H1 (cell line): ENCODE measurements at regions not wholly inside any gene's neighbourhood (a gene's known extent, or its start where the extent isn't known, plus 50 kb on each side); places are given as distances from the start of the nearest gene placed in this dataset.

Experiments
- CTCF ChIA-PET: fragments of 300-600 bp; sonication (Branson Sonifier 250); formaldehyde crosslinking; loops from one replicate; lab custom pipeline; 2021; ENCODE audit not compliant: partially characterized antibody; lab: Charles Lee
- POLR2A ChIA-PET: fragments of 300-600 bp; sonication (Branson Sonifier 250); formaldehyde crosslinking; loops from one replicate; lab custom pipeline; 2021; ENCODE audit warnings: inconsistent platforms; ENCODE audit not compliant: partially characterized antibody; lab: Charles Lee
- DNase-seq, 2 experiments: peaks; one replicate each; pipeline versions ENCODE4 v3.0.0 to v3.0.0-alpha.2; 2010 to 2022; ENCODE audit warnings: low spot score in 2 of 2, low read depth in 1 of 2, mixed read lengths in 1 of 2
- FAIRE-seq: peaks from 2 replicates; lab custom pipeline; 2011; peaks lifted over from hg19 to GRCh38; lab: Jason Lieb, UNC
- H2AFZ ChIP-seq: 2 replicates; pipeline ENCODE4 v1.8.1; 2012; ENCODE audit warnings: low read length, inconsistent platforms
- H2AK5ac ChIP-seq: 2 replicates; pipeline ENCODE4 v1.6.1; 2013; ENCODE audit warnings: low read depth, low read length
- H2BK120ac ChIP-seq: replicated peaks from 2 replicates; pipeline ENCODE3; 2013; ENCODE audit warnings: low read depth, low read length, inconsistent platforms
- H2BK12ac ChIP-seq: 2 replicates; pipeline ENCODE4 v1.6.1; 2013; ENCODE audit warnings: low read depth, low read length
- H2BK15ac ChIP-seq: 2 replicates; pipeline ENCODE4 v1.6.1; 2013; ENCODE audit warnings: low read length
- H2BK20ac ChIP-seq: 2 replicates; pipeline ENCODE4 v1.6.1; 2013; ENCODE audit warnings: low read length
- H2BK5ac ChIP-seq: 2 replicates; pipeline ENCODE4 v1.6.1; 2013; ENCODE audit warnings: low read depth, low read length
- H3K14ac ChIP-seq: 2 replicates; pipeline ENCODE4 v1.6.1; 2013; ENCODE audit warnings: inconsistent platforms; ENCODE audit not compliant: insufficient read length
- H3K18ac ChIP-seq: 2 replicates; pipeline ENCODE4 v1.6.1; 2013; ENCODE audit warnings: low read length; ENCODE audit errors: extremely low read depth
- H3K23ac ChIP-seq: 2 replicates; pipeline ENCODE4 v1.6.1; 2013; ENCODE audit warnings: inconsistent platforms; ENCODE audit not compliant: insufficient read length
- H3K23me2 ChIP-seq: 2 replicates; pipeline ENCODE4 v1.6.1; 2013; ENCODE audit warnings: low read depth, low read length
- H3K27ac ChIP-seq: 2 replicates; pipeline ENCODE4 v1.6.1; 2011; ENCODE audit warnings: low read depth, low read length, inconsistent platforms
- H3K27me3 ChIP-seq, 4 experiments: replicated peaks in 1 of 4; 1 replicate in 1 of 4; 2 replicates in 3 of 4; pipeline versions ENCODE4 v1.6.1 to v1.8.1; 2011 to 2013; ENCODE audit warnings: low read length in 3 of 4, mild to moderate bottlenecking in 3 of 4, inconsistent platforms in 2 of 4, mixed read lengths in 2 of 4, moderate library complexity in 1 of 4; ENCODE audit not compliant: control insufficient read depth in 3 of 4, insufficient read depth in 3 of 4; ENCODE audit errors: extremely low read depth in 1 of 4
- H3K36me3 ChIP-seq, 4 experiments: 2 replicates each; pipeline versions ENCODE4 v1.6.1 to v1.8.1; 2011 to 2013; ENCODE audit warnings: mild to moderate bottlenecking in 4 of 4, low read length in 3 of 4, moderate library complexity in 2 of 4, control low read depth in 1 of 4, inconsistent platforms in 1 of 4; ENCODE audit not compliant: insufficient read depth in 4 of 4, control insufficient read depth in 2 of 4
- H3K4ac ChIP-seq: replicated peaks from 2 replicates; pipeline ENCODE3; 2013; ENCODE audit warnings: low read length, low read depth, mixed read lengths, inconsistent platforms; ENCODE audit not compliant: insufficient read length
- H3K4me1 ChIP-seq, 4 experiments: replicated peaks in 1 of 4; 1 replicate in 1 of 4; 2 replicates in 3 of 4; pipeline versions ENCODE4 v1.6.1 to v1.8.1; 2011 to 2013; ENCODE audit warnings: low read length in 3 of 4, inconsistent platforms in 2 of 4, mixed read lengths in 1 of 4; ENCODE audit not compliant: insufficient read depth in 4 of 4, control insufficient read depth in 3 of 4
- H3K4me2 ChIP-seq, 2 experiments: 2 replicates each; pipeline versions ENCODE4 v1.6.1 to v1.8.1; 2011 to 2013; ENCODE audit warnings: low read depth in 2 of 2, low read length in 2 of 2, control low read depth in 1 of 2, inconsistent platforms in 1 of 2, mild to moderate bottlenecking in 1 of 2; ENCODE audit not compliant: insufficient read depth in 1 of 2
- H3K4me3 ChIP-seq, 4 experiments: fragments of 200-600, 300-600 bp in 1 of 4; sonication (generic), shearing (Covaris generic), sonication (Bioruptor Twin) in 1 of 4; 2 replicates each; pipeline versions ENCODE4 v1.5.1 to v1.8.1; 2011 to 2016; ENCODE audit warnings: low read length in 4 of 4, low read depth in 3 of 4, control low read depth in 2 of 4, inconsistent platforms in 2 of 4, mild to moderate bottlenecking in 2 of 4, mixed read lengths in 1 of 4, moderate library complexity in 1 of 4; ENCODE audit not compliant: insufficient read depth in 2 of 4; ENCODE audit errors: extremely low read depth in 1 of 4
- H3K56ac ChIP-seq: replicated peaks from 2 replicates; pipeline ENCODE3; 2013; ENCODE audit warnings: low read depth, mild to moderate bottlenecking, mixed read lengths, low read length, inconsistent platforms; ENCODE audit not compliant: insufficient read length
- H3K79me1 ChIP-seq: 2 replicates; pipeline ENCODE4 v1.6.1; 2013; ENCODE audit warnings: low read depth, low read length, control low read depth
- H3K79me2 ChIP-seq, 2 experiments: 2 replicates each; pipeline versions ENCODE4 v1.6.1 to v1.8.1; 2012 to 2013; ENCODE audit warnings: low read length in 2 of 2, mild to moderate bottlenecking in 2 of 2, inconsistent platforms in 1 of 2; ENCODE audit not compliant: insufficient read depth in 2 of 2, control insufficient read depth in 1 of 2
- H3K9ac ChIP-seq, 4 experiments: replicated peaks in 1 of 4; 1 replicate in 1 of 4; 2 replicates in 3 of 4; pipeline versions ENCODE4 v1.6.1 to v1.8.1; 2011 to 2013; ENCODE audit warnings: low read depth in 3 of 4, low read length in 3 of 4, control low read depth in 2 of 4, mild to moderate bottlenecking in 2 of 4, moderate library complexity in 2 of 4, inconsistent platforms in 1 of 4; ENCODE audit errors: extremely low read depth in 1 of 4
- H3K9me3 ChIP-seq, 2 experiments: 2 replicates each; pipeline versions ENCODE4 v1.6.1 to v1.8.1; 2012 to 2013; ENCODE audit warnings: mild to moderate bottlenecking in 2 of 2, moderate library complexity in 2 of 2, control low read depth in 1 of 2, inconsistent platforms in 1 of 2, low read depth in 1 of 2, low read length in 1 of 2, mixed read lengths in 1 of 2; ENCODE audit not compliant: insufficient read depth in 2 of 2
- H4K20me1 ChIP-seq, 2 experiments: replicated peaks in 1 of 2; 2 replicates each; pipeline versions ENCODE3 to v1.8.1; 2011 to 2013; ENCODE audit warnings: inconsistent platforms in 2 of 2, low read length in 2 of 2, mild to moderate bottlenecking in 1 of 2; ENCODE audit not compliant: insufficient read depth in 2 of 2, control insufficient read depth in 1 of 2
- H4K5ac ChIP-seq: 2 replicates; pipeline ENCODE4 v1.6.1; 2013; ENCODE audit warnings: low read length, low read depth, mixed read lengths, inconsistent platforms; ENCODE audit not compliant: insufficient read length
- H4K8ac ChIP-seq: 2 replicates; pipeline ENCODE4 v1.8.0; 2013; ENCODE audit warnings: mild to moderate bottlenecking, moderate library complexity, low read length, inconsistent platforms; ENCODE audit not compliant: insufficient read depth; ENCODE audit errors: extremely low read depth
- H4K91ac ChIP-seq: replicated peaks from 2 replicates; pipeline ENCODE3; 2013; ENCODE audit warnings: low read length, mixed read lengths, inconsistent platforms; ENCODE audit not compliant: insufficient read length
- EZH2 ChIP-seq: fragments of 200-600 bp; sonication (generic); IDR thresholded peaks from 2 replicates; pipeline ENCODE4 v1.7.1; 2012; ENCODE audit warnings: low read depth, mild to moderate bottlenecking, moderate library complexity, low read length, inconsistent platforms; ENCODE audit not compliant: severe bottlenecking
- FOSL1 ChIP-seq: IDR thresholded peaks from 2 replicates; pipeline ENCODE4 v1.6.1; 2011; ENCODE audit warnings: mild to moderate bottlenecking, low read depth, low read length, moderate library complexity; ENCODE audit not compliant: insufficient read depth
- POLR2AphosphoS5 ChIP-seq: IDR thresholded peaks from 2 replicates; pipeline ENCODE4 v1.6.1; 2011; ENCODE audit warnings: low read depth, low read length
- RAD21 ChIP-seq, 2 experiments: IDR thresholded peaks in 1 of 2; conservative IDR thresholded peaks in 1 of 2; 2 replicates each; pipeline ENCODE4 v1.6.1; 2011; ENCODE audit warnings: low read depth in 2 of 2, low read length in 2 of 2, improper control_type of control experiment in 1 of 2, inconsistent platforms in 1 of 2, mild to moderate bottlenecking in 1 of 2, moderate library complexity in 1 of 2
- SIN3A ChIP-seq, 2 experiments: IDR thresholded peaks in 1 of 2; conservative IDR thresholded peaks in 1 of 2; 2 replicates each; pipeline ENCODE4 v1.6.1; 2011 to 2012; ENCODE audit warnings: low read length in 2 of 2, improper control_type of control experiment in 1 of 2, low read depth in 1 of 2, mild to moderate bottlenecking in 1 of 2
- SP4 ChIP-seq: IDR thresholded peaks from 2 replicates; pipeline ENCODE4 v1.6.1; 2012; ENCODE audit warnings: low read length, inconsistent platforms
- WGBS, 2 experiments: shearing (Covaris generic) in 1 of 2; methylation state at CpG; one replicate each; pipeline versions ENCODE4 v1.1.6 to v1.1.7; 2013 to 2015; ENCODE audit warnings: low lambda C conversion rate in 2 of 2, mixed read lengths in 2 of 2, inconsistent platforms in 1 of 2, low coverage in 1 of 2, missing lambda C conversion rate in 1 of 2; ENCODE audit not compliant: insufficient replicate concordance in 2 of 2, insufficient coverage in 1 of 2, insufficient read length in 1 of 2; ENCODE audit errors: extremely low coverage in 1 of 2, missing lambda C conversion rate in 1 of 2; 5-methylcytosine and 5-hydroxymethylcytosine counted together
- TF ChIP-seq, protein P1 (sequence below): IDR thresholded peaks from 2 replicates; pipeline ENCODE4 v1.6.1; 2012; ENCODE audit warnings: inconsistent platforms

DNA sequence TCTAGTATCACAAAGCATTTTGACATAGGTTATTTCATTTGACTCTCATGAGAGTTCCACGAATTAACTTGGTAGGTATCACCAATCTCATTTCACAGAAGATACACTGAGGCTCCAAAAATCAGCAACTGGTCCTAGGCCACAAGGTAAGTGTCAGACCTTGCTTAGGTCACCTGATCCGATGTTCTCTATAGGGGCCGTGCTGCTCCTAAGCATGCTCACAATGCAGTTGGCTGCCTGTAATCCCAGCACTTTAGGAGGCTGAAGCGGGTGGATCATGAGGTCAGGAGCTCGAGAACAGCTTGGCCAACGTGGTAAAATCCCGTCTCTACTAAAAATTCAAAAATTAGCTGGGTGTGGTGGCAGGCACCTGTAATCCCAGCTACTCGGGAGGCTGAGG is 78.7 kb upstream of the FOXN3 start:
- 83% methylated on average over 8 of the region's 8 CpGs; no CpG with 5 or more reads in 1 of the 2 experiments for WGBS, 2 experiments
- ChIA-PET CTCF (no interaction called here), POLR2A (no interaction called here)
- Histone ChIP-seq H3K14ac (no peak overlapping the region), H3K4ac (no peak overlapping the region), H4K91ac (no peak overlapping the region), H3K27ac (no peak overlapping the region), H3K4me1 (peaks cover 3 to 14% (median 5%) of the 10 kb centered on the region in 4 experiments; a peak in 5 of 7 replicates), H4K5ac (no peak overlapping the region), H3K9me3 (no peaks in the 10 kb centered on the region), H2BK20ac (no peak overlapping the region), H3K18ac (no peak overlapping the region), H4K8ac (no peak overlapping the region), H2AK5ac (0 out of 2 replicates have a peak overlapping the region, but pooled peaks have one; percentile 9), H2BK5ac (no peak overlapping the region), H2AFZ (no peak overlapping the region), H4K20me1 (peaks cover 0 to 1% of the 10 kb centered on the region in 2 experiments), H2BK15ac (no peak overlapping the region), H2BK120ac (no peak overlapping the region), H2BK12ac (no peak overlapping the region), H3K79me1 (no peaks in the 10 kb centered on the region; the same call in 1 of the 2 replicates), H3K23me2 (no peaks in the 10 kb centered on the region), H3K36me3 (peaks cover 0 to 6% (median 0%) of the 10 kb centered on the region in 4 experiments; a peak in 2 of 8 replicates), H3K79me2 (peaks cover 0 to 41% of the 10 kb centered on the region in 2 experiments; a peak in 2 of 4 replicates), H3K56ac (no peak overlapping the region), H3K27me3 (no peaks in the 10 kb centered on the region), H3K9ac (no peak overlapping the region), H3K4me3 (no peak overlapping the region), H3K4me2 (no peak overlapping the region), H3K23ac (no peak overlapping the region)
- DNase-seq = no peak
- TF ChIP-seq FOSL1 = no peak
- no peak for TF ChIP-seq RAD21 (IDR thresholded peaks at IDR 0.05 in 1 of 2, conservative IDR thresholded peaks at IDR 0.05 in 1 of 2; ENCODE audit: low read depth in 2 of 2, low read length in 2 of 2)
- TF ChIP-seq EZH2 = no peak
- TF ChIP-seq SIN3A (conservative IDR thresholded peaks at IDR 0.05 in 1 of 2, IDR thresholded peaks at IDR 0.05 in 1 of 2; ENCODE audit: low read depth in 1 of 2, low read length in 2 of 2) = no peak
- peak; percentile 19; the same call in 1 of the 2 replicates for TF ChIP-seq POLR2AphosphoS5
- no peak for TF ChIP-seq SP4
- TF ChIP-seq, protein P1, sequence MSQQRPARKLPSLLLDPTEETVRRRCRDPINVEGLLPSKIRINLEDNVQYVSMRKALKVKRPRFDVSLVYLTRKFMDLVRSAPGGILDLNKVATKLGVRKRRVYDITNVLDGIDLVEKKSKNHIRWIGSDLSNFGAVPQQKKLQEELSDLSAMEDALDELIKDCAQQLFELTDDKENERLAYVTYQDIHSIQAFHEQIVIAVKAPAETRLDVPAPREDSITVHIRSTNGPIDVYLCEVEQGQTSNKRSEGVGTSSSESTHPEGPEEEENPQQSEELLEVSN = no peak
- no peak for FAIRE-seq
